GDM1 (cell line): ENCODE measurements at regions not wholly inside any gene's neighbourhood (a gene's known extent, or its start where the extent isn't known, plus 50 kb on each side); places are given as distances from the start of the nearest gene placed in this dataset.

Experiments used
- DNase-seq: peaks from one replicate; lab custom pipeline; 2025; lab: John Stamatoyannopoulos, UW

DNA sequence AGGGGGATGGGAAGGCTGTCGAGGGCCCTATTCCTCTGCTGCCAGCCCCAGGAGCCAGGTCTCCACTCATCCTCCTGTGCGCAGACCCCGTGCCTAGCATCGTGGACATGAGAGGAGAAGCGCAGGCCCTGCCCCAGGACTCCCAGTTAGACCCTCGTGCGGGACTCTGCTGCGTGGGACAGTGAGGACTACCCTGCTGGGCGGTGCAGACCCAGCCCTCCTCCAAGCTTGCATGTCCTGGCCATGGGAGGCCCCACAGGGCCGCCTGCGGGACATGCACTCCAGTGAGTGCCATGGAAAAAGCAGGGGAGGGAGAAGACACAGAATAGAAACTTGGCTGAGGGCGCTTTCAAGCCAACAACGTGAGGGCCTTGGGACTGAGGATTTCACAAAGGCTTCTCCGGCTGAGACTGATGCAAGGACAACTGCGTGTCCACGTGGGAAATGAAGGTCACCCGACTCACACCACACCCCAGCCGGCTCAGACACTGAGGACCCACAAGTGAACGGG is 62.6 kb upstream of the IQSEC1 start:
- DNase-seq, result no peak

DNA sequence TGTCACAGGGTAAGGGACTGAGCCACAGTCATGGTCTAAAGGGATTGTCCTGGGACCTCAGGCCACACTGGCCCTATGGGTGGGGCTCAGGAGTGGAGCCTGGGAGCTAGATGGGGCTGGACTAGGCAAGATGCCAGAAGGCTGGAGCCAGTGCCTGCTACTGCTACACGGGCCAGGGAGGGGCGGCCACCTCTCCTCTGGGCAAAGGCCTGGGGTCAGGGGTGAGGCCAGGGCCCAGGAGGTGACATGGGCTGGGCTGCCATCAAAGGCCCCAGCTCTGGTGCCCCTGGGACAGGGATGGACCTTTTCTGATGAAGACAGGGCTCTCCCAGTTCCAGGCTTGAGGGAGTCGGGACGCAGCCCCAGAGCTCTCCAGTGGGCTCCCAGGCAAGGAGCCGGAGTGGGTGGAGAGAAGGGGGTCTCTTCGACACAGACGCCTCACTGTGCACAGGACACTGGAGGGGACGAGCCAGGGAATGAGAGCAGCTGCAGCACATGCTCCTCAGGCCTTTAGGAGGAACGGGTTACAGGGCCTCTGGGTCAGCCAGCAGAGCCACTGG is 62.1 kb upstream of the IQSEC1 start:
- DNase-seq, result no peak

DNA sequence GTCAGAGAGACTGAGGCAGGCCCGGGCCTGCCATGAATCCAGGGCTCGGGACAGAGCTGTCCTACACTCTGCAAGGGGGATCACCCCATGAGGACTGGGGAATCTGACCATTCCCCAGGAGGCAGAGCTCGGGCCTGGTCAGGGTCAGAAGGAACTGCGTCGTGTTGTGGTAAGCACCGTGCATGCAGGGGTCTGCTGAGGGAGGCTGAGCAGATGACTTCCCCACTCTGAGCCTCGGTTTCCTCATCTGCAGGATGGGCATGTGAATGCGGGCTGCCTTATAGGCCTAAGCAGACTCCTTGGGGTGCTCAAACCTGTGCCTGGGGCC is 61.6 kb upstream of the IQSEC1 start:
- no peak for DNase-seq

DNA sequence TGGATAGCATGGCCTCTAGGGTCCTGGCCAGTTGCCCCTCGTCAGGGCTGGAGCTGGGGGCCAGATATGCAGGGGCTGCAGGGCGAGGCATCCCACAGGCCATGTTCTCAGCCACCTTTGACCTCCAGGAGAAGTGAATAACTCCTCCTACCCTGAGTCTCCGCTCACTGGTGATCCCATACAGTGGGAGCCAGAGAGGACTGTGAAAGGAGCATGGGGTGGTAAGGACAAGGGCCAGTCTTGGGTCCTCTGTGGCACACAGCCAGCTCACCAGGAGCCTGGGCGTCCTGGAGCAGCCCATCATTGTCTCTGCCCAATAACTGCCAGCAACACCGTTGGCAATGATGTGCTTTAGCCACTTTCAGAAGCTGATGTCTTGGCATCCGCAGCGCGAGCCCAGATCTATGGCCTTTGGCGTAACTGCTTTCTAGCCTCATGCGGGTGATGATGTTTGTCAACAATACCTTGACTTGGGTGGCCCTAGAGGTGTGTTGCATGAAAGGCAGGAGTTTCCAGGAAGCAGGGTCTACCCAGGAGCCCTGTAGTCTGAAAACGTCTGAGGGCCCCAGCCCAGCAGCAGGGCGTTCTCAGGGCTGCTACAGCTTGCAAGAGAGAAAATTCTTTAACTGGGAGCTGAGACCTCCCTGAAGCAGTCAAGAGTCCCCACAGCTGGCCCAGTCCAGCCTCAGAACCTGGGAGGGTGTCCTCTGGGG is 61.1 kb upstream of the IQSEC1 start:
- no peak for DNase-seq

DNA sequence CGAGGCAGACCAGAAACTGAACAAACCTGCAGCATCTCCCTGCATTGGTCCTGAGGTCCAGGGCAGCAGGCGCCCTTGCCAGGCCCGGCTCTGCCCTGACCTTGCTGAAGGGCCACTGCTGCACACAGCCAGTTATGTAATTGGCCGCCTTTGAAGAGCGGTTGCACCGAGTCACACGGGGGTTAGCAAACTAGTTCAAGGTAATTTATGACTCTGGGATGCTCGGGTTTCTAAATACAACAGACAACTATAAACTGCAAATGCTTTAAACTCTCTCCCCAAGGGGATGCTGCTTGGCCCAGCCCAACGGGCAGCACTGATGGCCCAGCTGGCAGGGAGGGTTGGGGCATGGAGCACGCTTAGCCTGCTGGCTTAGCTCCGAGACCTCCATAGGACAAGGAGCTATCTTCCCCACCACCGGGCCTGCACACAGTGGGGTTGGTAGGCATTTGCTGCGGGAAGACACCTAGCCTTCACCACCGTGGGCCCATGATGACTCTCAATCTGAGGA is 60.3 kb upstream of the IQSEC1 start:
- DNase-seq, result no peak

DNA sequence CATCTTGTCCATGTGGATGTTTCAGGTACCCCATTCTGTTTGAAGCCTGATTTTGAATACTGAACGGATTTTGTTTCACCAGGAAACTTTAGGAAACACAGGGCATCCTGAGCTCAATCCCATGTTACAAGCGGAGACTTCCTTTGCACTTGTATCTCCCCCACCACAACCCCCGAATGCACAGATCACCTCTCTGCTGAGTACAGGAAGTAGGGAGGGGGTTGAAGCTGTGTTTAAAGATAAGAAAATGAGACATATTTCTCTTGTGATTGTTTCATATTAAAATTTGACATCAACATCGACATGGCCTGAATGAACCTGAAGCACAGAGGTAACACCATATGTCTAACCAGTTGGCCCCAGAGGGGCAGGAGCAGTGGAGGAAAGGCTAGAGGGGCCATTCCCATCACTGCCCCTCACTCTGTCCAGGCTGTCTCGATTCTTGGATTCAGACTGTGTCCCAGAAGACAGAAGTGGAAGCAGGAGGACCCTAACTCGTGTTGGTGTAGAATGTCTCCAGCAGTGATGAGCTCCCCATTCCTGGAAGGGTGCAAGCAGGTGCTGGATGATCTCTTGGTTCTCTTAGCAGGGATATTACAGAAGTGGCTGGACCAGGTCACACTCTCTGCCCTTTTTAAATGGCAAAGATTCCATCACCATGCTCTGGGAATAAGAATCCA is 59.6 kb upstream of the IQSEC1 start:
- DNase-seq, result no peak

DNA sequence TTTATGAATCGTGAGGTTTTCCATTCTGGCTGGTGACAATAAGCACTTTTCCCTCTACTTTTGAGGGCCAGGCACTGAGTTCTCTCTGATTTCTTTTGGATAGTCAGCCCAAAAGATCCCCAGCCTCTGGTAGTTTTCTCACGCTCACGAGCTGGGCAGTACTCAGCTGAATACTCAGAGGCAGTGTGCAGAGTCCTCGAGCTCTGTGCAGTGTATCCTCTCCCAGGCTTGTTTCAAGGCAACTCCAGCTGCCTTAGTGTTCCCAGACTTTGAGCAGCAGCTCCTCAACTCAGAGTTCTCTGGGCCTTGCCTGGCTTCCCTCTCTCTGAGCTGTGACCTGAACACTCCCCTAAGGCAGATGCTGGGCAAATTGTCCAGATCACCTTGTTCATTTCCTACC is 59.1 kb upstream of the IQSEC1 start:
- DNase-seq, result no peak

DNA sequence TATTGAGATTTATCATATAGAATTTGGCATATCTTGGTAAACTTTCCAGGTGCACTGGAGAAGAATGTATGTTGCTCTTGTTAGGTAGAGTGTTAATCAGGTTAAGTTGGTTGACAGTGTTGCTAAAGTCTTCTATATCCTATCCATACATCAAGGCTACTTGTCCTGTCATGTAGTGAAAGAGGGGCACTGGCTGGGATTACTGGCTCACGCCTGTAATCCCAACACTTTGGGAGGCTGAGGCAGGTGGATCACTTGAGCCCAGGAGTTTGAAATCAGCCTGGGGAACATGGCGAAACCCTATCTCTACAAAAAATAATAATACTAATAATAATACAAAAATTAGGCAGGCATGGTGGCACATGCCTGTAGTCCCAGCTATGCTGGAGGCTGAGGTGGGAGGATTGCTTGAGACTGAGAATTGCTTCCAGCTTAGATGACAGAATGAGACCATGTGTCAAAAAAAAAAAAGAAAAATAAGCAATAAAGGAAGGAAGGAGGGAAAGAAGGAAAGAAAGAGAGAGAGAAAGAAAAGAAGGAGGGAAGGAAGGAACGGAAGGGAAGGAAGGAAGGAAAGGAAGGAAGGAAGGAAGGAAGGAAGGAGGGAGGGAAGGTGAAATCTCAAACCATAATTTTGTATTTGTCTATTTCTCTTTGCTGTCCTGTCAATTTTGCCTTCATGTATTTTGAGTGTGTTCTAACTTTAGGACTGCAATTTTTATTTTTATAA is 57.4 kb upstream of the IQSEC1 start:
- no peak for DNase-seq

DNA sequence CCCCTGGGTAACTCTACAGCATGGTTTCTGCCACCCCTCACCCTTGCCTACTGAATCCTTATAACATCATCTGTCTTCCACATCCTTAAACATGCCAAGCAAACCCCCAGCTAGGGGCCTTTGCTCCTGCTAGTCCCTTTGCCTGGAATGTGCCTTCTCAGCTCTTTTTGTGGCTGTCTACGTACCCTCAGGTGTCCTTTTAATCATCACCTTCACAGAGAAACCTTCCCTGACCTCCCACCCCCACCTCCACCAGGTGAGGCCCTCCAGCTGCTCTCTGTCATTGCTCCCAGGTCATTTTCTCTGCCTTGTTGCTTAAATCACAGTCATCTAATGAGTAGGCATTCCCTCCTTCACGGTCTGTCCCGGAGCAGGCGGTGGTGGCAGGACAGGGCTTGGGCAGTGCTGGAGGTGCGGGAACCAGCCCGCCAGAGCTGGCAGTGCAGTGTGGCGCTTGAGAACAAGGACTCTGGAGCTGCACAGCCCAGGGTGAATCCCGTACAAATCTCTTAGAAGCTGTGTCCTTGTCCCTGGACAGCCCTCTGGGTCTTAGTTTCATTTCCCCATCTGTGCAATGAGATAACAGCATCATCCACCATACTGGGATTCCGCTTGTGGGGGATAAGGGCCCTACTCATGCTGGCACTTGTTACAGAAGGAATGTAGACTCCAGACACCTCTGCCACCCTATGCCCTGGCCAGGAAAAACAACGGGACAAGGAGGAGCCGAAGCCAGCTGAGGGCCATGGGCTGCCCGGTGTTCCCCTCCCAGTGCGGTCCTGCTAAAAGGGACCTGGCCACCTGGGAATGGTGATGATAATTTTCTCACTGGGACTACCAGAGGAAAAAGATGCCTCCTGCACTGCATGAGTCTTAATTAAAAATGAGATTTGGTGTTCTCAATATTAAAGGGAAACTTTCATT is 52.1 kb upstream of the IQSEC1 start:
- DNase-seq, result no peak

DNA sequence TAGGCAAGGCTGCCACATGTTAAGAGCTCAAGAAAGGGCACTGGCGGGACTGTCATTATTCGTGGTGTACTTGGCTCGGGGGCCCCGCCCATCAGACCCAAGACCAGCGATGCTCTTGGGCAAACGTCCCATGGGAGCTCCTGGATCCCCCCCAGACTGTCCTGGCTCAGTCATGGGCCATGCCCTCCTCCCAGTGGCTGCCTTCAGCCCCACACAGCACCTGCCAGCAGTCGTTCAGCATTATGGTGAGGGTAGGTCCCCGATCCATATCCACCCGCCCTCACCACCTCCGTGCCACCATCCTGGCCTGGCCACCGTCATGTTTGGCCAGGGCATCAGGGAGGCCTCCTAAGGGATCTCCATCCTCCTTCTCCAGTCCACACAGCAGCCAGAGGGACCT is 51.4 kb upstream of the IQSEC1 start:
- DNase-seq, result no peak

DNA sequence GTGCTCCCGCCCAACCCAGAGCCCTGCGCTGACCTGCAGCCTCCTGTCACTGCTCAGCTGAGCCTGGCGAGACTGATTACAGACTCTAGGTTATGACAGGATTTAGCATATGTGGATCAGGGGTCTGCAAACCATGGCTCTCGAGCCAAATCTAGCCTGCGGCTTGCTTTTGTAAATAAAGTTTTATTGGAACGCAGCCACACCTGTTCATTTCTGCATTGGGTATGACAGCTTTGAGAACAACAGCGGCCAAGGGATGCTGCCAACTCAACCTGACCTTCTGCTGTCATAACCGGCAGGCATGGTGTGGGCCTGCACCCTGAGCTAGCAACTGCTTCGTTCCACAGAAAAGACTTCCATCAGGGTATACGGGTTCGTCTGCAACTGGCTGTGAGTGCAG is 50.5 kb upstream of the IQSEC1 start:
- no peak for DNase-seq

DNA sequence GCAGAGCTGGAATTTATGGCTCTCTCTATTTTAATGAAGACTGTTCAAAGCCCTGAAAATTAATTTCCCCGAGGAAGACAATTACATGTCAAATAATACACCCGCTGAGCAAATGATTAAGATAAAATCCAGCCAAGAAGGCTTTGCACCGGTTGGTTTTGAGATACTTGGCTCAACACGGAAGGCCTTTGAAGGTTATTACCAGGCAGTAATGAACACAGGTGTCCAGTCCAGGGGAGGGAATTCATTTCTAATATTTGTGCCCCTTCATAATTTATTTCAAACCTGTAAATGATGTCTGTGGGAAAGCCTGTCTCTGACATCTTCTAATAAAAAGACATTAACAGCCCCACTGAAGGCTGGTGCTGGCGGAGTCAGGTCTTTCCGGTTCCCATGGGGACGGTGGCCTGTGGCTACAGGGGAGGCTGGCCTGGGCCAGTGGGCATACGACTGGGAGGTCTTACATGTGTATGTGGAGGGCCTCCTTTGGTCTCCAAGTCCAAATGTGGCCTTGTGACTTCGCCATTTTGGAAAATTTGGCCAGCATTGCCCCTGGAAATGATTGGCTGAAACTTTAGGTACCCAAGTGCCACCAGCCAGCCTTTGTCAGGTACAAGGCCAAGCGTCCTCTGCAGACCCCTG is 49.9 kb upstream of the IQSEC1 start:
- no peak for DNase-seq
